Transverse colon (tissue), 4 donors: ENCODE measurements at regions not wholly inside any gene's neighbourhood (a gene's known extent, or its start where the extent isn't known, plus 50 kb on each side); places are given as distances from the start of the nearest gene placed in this dataset.

Experiments used
- DNase-seq: peaks from one replicate; pipeline ENCODE4 v3.0.0-alpha.2; 2019
- H3K27ac ChIP-seq, 4 donors: fragments of 200-600 bp; sonication (generic); 2 replicates each; pipeline ENCODE4 v1.5.1; 2016 to 2018; ENCODE audit warnings: inconsistent platforms in 4 of 4
- H3K27me3 ChIP-seq: fragments of 200-600 bp; sonication (generic); 2 replicates; pipeline ENCODE4 v1.5.1; 2017; ENCODE audit warnings: inconsistent platforms
- H3K36me3 ChIP-seq, 4 donors: fragments of 200-600 bp; sonication (generic); 2 replicates each; pipeline ENCODE4 v1.5.1; 2017 to 2019; ENCODE audit warnings: inconsistent platforms in 4 of 4
- H3K4me1 ChIP-seq, 4 donors: fragments of 200-600 bp; sonication (generic); 2 replicates each; pipeline ENCODE4 v1.5.1; 2017 to 2020; ENCODE audit warnings: inconsistent platforms in 4 of 4
- H3K4me3 ChIP-seq, 4 donors: fragments of 200-600 bp; sonication (generic); 1 replicate in 1 of 4; 2 replicates in 3 of 4; pipeline versions ENCODE4 v1.5.1 to v1.6.1; 2017 to 2019; ENCODE audit warnings: inconsistent platforms in 4 of 4
- H3K9me3 ChIP-seq, 2 donors: fragments of 200-600 bp; sonication (generic); 2 replicates each; pipeline ENCODE4 v1.5.1; 2017 to 2019; ENCODE audit warnings: inconsistent platforms in 2 of 2
- CTCF ChIP-seq, 5 experiments: fragments of 200-600 bp in 3 of 5; fragments of 450-650 bp in 2 of 5; sonication (generic) in 3 of 5; IDR thresholded peaks; 1 replicate in 2 of 5; 2 replicates in 3 of 5; pipeline ENCODE4 v1.5.1; 2016 to 2017; ENCODE audit warnings: antibody characterized with exemption in 5 of 5, inconsistent platforms in 3 of 5, mild to moderate bottlenecking in 2 of 5, moderate library complexity in 1 of 5
- EP300 ChIP-seq: sonication (generic); formaldehyde crosslinking; IDR thresholded peaks from one replicate; pipeline ENCODE4 v1.6.1; 2017; ENCODE audit warnings: antibody characterized with exemption, low read depth
- POLR2A ChIP-seq: fragments of 450-650 bp; IDR thresholded peaks from one replicate; pipeline ENCODE4 v1.6.1; 2016; ENCODE audit warnings: antibody characterized with exemption, mild to moderate bottlenecking, moderate library complexity
- POLR2AphosphoS5 ChIP-seq, 3 donors: sonication (generic); formaldehyde crosslinking; IDR thresholded peaks; one replicate each; pipeline ENCODE4 v1.6.1; 2016; ENCODE audit warnings: antibody characterized with exemption in 3 of 3
- WGBS, 2 donors: methylation state at CpG; one replicate each; pipeline ENCODE4 v1.1.5; 2018; ENCODE audit warnings: low coverage in 1 of 2; 5-methylcytosine and 5-hydroxymethylcytosine counted together
- in situ Hi-C, 4 donors: fragments of 200-750 bp; cut with MboI; loops; one replicate each; pipeline versions ENCODE4 v1.15.0 to v1.15.1; 2017; ENCODE audit warnings: low sequenced_read_pairs in 3 of 4, low pct_ligation_motif_present in 1 of 4, low pct_unique_long_range_greater_than_20kb in 1 of 4
- intact Hi-C: fragments of 100-400 bp; cut with DNase I; formaldehyde crosslinking; loops from one replicate; pipeline ENCODE4 v1.15.1; 2023; ENCODE audit warnings: low total_unique reads

DNA sequence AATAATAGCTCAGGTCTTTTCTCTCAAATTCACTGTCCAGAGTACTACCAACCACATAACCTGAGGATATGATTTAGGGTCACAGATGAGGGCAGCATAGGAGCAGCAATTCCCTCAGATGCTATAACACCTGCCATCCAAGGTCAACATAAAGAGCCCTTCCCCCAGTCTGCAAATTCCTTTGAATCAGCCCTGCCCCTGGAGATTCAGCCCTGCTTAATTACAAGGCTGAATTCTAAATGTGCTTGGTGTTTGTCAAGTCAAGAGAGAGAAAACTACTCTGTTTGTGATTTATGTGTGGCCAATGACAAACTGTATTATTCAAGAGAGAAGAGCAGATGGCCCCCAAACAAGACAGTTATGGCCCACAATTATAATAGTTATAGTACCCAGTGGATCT, 195.7 kb upstream of the ADGRL2 start:
- Histone ChIP-seq H3K4me3 (no peak overlapping the region), H3K9me3 (no peaks in the 10 kb centered on the region), H3K4me1 (no peaks in the 10 kb centered on the region), H3K36me3 (no peaks in the 10 kb centered on the region), H3K27me3 (no peaks in the 10 kb centered on the region), H3K27ac (no peak overlapping the region)
- DNase-seq = no peak
- in situ Hi-C loops (no loop called here), intact Hi-C loops (no loop called here)
- TF ChIP-seq POLR2AphosphoS5 (IDR thresholded peaks at IDR 0.05) (no peak), POLR2A (no peak), CTCF (IDR thresholded peaks at IDR 0.05) (no peak), EP300 (no peak)

GRCh38 chr1:81600878-81601622, 199.7 kb upstream of the ADGRL2 start:
- no peaks in the 10 kb centered on the region for H3K4me1 ChIP-seq
- no peak for TF ChIP-seq CTCF (IDR thresholded peaks at IDR 0.05)
- TF ChIP-seq EP300 = no peak
- TF ChIP-seq POLR2A = no peak
- no peak for TF ChIP-seq POLR2AphosphoS5 (IDR thresholded peaks at IDR 0.05)
- in situ Hi-C loops (no loop called here), intact Hi-C loops (no loop called here)
- no peak for DNase-seq
- no peak overlapping the region for H3K4me3 ChIP-seq
- no peaks in the 10 kb centered on the region for H3K27me3 ChIP-seq
- no peak overlapping the region for H3K27ac ChIP-seq
- no peaks in the 10 kb centered on the region for H3K36me3 ChIP-seq
- H3K9me3 ChIP-seq = no peaks in the 10 kb centered on the region
- WGBS, 2 donors = 81 to 92% methylated on average over 3 of the region's 3 CpGs

GRCh38 chr1:81600363-81600762, 200.4 kb upstream of the ADGRL2 start:
- Histone ChIP-seq H3K27ac (no peak overlapping the region), H3K9me3 (no peaks in the 10 kb centered on the region), H3K36me3 (no peaks in the 10 kb centered on the region), H3K4me3 (no peak overlapping the region), H3K4me1 (no peaks in the 10 kb centered on the region), H3K27me3 (no peaks in the 10 kb centered on the region)
- in situ Hi-C loops = no loop called here
- TF ChIP-seq EP300 (no peak), POLR2A (no peak), CTCF (IDR thresholded peaks at IDR 0.05) (no peak), POLR2AphosphoS5 (IDR thresholded peaks at IDR 0.05) (no peak)
- no peak for DNase-seq
- intact Hi-C loops = no loop called here
- WGBS, 2 donors = 92% methylated on average over 1 of the region's 1 CpG; no CpG with 5 or more reads in 1 of the 2 donors

GRCh38 chr1:81598623-81599022, 202.1 kb upstream of the ADGRL2 start:
- Histone ChIP-seq H3K4me3 (no peak overlapping the region), H3K27me3 (no peaks in the 10 kb centered on the region), H3K36me3 (no peaks in the 10 kb centered on the region), H3K9me3 (no peaks in the 10 kb centered on the region), H3K4me1 (no peaks in the 10 kb centered on the region), H3K27ac (no peak overlapping the region)
- in situ Hi-C loops (no loop called here), intact Hi-C loops (no loop called here)
- 75 to 77% methylated on average over 4 of the region's 4 CpGs for WGBS, 2 donors
- TF ChIP-seq POLR2A = no peak
- no peak for TF ChIP-seq EP300
- no peak for TF ChIP-seq POLR2AphosphoS5 (IDR thresholded peaks at IDR 0.05)
- TF ChIP-seq CTCF (IDR thresholded peaks at IDR 0.05) = no peak
- DNase-seq = no peak
